DND-41 (cell line): ENCODE measurements at regions not wholly inside any gene's neighbourhood (a gene's known extent, or its start where the extent isn't known, plus 50 kb on each side); places are given as distances from the start of the nearest gene placed in this dataset.

Experiments
- EZH2 ChIP-seq: IDR thresholded peaks from 3 replicates; pipeline ENCODE4 v1.6.1; 2012; ENCODE audit warnings: borderline replicate concordance, low read depth, mild to moderate bottlenecking, moderate library complexity, low read length, inconsistent platforms; ENCODE audit not compliant: severe bottlenecking
- TF ChIP-seq, protein P1 (sequence below): IDR thresholded peaks from 2 replicates; pipeline ENCODE4 v1.5.1; 2012; ENCODE audit warnings: borderline replicate concordance, low read length, moderate library complexity, mild to moderate bottlenecking; ENCODE audit not compliant: poor library complexity, severe bottlenecking; ENCODE audit errors: extremely low read depth

GRCh38 chr16:25614716-25615265 lies 77.0 kb upstream of the HS3ST4 start:
- TF ChIP-seq, protein P1, sequence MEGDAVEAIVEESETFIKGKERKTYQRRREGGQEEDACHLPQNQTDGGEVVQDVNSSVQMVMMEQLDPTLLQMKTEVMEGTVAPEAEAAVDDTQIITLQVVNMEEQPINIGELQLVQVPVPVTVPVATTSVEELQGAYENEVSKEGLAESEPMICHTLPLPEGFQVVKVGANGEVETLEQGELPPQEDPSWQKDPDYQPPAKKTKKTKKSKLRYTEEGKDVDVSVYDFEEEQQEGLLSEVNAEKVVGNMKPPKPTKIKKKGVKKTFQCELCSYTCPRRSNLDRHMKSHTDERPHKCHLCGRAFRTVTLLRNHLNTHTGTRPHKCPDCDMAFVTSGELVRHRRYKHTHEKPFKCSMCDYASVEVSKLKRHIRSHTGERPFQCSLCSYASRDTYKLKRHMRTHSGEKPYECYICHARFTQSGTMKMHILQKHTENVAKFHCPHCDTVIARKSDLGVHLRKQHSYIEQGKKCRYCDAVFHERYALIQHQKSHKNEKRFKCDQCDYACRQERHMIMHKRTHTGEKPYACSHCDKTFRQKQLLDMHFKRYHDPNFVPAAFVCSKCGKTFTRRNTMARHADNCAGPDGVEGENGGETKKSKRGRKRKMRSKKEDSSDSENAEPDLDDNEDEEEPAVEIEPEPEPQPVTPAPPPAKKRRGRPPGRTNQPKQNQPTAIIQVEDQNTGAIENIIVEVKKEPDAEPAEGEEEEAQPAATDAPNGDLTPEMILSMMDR, result no peak
- TF ChIP-seq EZH2, result no peak
